Keratinocyte (primary cell): ENCODE measurements at regions not wholly inside any gene's neighbourhood (a gene's known extent, or its start where the extent isn't known, plus 50 kb on each side); places are given as distances from the start of the nearest gene placed in this dataset.

Source experiments
- EZH2 ChIP-seq: IDR thresholded peaks from one replicate; pipeline ENCODE4 v1.6.1; 2012; ENCODE audit warnings: inconsistent platforms, mild to moderate bottlenecking, low read length, moderate library complexity
- TF ChIP-seq, protein P1 (sequence below), 3 experiments: IDR thresholded peaks in 1 of 3; conservative IDR thresholded peaks in 1 of 3; optimal IDR thresholded peaks in 1 of 3; 2 replicates in 2 of 3; 3 replicates in 1 of 3; pipeline versions ENCODE3 to v1.5.1; 2011; ENCODE audit warnings: low read length in 3 of 3, mild to moderate bottlenecking in 3 of 3, moderate library complexity in 2 of 3, control low read depth in 1 of 3, inconsistent platforms in 1 of 3; ENCODE audit not compliant: insufficient read depth in 2 of 3; ENCODE audit errors: extremely low read depth in 1 of 3

DNA sequence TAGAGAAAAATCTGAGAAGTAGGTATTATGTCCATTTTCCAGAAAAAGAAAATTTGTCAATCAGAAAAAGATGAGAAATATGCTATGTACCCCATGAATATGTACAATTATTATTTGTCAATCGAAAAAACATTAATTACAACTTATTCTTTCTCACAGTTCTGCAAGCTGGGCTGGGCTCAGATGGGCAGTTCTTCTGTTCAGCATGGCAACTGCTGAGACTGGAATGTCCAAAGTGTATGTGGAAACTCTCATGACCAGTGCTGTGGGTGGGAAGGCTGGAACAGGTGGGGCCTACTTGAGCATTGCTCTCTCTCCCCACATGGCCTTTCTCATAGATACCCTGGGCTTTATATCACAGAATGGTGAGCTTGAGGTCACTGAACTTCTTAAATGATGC lies 450.3 kb upstream of the TBX3 start:
- TF ChIP-seq, protein P1, sequence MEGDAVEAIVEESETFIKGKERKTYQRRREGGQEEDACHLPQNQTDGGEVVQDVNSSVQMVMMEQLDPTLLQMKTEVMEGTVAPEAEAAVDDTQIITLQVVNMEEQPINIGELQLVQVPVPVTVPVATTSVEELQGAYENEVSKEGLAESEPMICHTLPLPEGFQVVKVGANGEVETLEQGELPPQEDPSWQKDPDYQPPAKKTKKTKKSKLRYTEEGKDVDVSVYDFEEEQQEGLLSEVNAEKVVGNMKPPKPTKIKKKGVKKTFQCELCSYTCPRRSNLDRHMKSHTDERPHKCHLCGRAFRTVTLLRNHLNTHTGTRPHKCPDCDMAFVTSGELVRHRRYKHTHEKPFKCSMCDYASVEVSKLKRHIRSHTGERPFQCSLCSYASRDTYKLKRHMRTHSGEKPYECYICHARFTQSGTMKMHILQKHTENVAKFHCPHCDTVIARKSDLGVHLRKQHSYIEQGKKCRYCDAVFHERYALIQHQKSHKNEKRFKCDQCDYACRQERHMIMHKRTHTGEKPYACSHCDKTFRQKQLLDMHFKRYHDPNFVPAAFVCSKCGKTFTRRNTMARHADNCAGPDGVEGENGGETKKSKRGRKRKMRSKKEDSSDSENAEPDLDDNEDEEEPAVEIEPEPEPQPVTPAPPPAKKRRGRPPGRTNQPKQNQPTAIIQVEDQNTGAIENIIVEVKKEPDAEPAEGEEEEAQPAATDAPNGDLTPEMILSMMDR (optimal IDR thresholded peaks at IDR 0.05 in 1 of 3, IDR thresholded peaks at IDR 0.05 in 1 of 3, conservative IDR thresholded peaks at IDR 0.05 in 1 of 3; ENCODE audit: extremely low read depth in 1 of 3, insufficient read depth in 2 of 3, low read length in 3 of 3), result no peak
- TF ChIP-seq EZH2, result no peak
